ENCODE measurements at regions not wholly inside any gene's neighbourhood (a gene's known extent, or its start where the extent isn't known, plus 50 kb on each side); places are given as distances from the start of the nearest gene placed in this dataset.
A peak's percentile ranks its signal among the peaks of the same experiment; 100 is the strongest.

DNA sequence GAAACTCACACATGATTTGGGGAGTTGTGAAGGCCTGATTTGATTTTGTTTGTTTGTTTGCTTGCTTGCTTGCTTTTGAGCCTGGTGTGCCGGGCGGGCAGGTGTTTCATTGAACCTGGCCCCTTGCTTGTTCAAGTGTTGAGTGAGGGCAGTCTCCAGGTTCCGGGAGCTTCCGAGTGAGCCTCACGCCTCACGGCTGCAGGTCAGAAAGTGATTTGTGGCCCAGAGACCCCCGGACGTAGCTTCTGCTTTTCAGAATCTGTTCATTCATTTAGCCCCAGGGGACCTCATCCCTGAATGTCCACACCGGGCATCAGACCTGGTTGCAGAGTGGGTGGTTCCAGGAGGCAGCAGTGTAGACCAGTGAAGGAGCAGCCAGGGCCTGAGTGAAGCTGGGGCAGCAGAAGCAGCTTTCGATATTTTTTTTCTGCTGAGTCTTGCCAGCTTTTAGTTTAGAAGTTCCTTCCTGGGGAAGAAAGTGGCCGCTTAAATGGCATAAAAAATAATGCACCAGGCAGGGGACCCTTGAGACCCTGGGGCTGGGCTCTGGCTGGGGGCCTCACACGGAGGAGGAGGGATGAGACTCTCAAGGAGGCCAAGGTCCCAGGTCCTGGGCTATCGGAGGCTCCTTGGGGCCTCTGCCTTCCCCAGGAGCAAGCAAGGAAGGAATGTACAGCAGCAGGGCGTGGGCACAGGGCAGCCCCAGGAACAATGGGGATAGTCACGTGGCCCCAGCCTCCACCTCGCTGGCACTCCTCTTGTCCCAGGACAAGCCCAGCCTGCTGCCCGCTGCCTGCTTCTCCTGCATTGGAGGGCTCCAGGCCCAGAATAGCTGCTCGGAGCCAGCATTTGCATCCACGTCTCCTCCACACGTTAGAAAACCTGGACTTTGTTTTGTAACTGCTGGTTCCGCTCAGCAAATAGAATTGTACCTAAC, 89.2 kb upstream of the BHLHE23 start (continued):
- TF ChIP-seq, protein P1, sequence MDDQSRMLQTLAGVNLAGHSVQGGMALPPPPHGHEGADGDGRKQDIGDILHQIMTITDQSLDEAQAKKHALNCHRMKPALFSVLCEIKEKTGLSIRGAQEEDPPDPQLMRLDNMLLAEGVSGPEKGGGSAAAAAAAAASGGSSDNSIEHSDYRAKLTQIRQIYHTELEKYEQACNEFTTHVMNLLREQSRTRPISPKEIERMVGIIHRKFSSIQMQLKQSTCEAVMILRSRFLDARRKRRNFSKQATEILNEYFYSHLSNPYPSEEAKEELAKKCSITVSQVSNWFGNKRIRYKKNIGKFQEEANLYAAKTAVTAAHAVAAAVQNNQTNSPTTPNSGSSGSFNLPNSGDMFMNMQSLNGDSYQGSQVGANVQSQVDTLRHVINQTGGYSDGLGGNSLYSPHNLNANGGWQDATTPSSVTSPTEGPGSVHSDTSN (IDR thresholded peaks at IDR 0.05) = no peak
- TF ChIP-seq, protein P2, sequence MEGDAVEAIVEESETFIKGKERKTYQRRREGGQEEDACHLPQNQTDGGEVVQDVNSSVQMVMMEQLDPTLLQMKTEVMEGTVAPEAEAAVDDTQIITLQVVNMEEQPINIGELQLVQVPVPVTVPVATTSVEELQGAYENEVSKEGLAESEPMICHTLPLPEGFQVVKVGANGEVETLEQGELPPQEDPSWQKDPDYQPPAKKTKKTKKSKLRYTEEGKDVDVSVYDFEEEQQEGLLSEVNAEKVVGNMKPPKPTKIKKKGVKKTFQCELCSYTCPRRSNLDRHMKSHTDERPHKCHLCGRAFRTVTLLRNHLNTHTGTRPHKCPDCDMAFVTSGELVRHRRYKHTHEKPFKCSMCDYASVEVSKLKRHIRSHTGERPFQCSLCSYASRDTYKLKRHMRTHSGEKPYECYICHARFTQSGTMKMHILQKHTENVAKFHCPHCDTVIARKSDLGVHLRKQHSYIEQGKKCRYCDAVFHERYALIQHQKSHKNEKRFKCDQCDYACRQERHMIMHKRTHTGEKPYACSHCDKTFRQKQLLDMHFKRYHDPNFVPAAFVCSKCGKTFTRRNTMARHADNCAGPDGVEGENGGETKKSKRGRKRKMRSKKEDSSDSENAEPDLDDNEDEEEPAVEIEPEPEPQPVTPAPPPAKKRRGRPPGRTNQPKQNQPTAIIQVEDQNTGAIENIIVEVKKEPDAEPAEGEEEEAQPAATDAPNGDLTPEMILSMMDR (IDR thresholded peaks at IDR 0.05) = no peak

DNA sequence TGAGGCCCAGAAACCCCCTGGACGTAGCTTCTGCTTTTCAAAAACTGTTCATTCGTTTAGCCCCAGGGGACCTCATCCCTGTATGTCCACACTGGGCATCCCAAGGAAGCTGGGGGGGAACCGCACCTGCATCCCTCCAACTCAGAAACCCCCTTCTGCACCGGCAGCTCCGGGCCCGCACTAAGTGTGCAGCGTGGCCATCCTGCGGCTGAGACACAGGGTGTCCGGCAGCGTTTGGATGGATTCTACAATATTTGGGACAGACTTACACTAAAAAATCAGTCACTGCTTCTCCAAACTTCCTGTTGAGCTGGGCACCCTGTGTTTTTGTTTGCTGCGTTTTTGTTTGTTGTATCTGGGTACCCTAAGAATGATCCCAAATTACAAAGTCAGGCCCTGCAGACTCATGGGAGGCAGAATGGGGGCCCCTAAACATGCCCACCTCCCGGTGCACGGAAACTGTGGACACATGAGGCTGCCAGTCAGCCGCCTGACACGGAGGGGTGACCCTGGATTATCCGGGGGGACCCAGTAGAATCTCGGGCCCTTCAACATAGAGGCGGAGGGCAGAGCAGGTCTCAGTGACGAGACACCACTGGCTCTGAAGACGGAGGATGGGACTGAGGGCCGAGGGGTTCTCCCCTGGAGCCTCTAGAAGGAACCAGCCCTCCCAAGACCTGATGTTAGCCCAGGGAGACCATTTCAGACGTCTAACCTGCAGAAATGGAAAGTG, 88.2 kb upstream of the BHLHE23 start:
- no peaks in the 10 kb centered on the region for H3K9me2 ChIP-seq
- H3K36me3 ChIP-seq (replicated peaks in 1 of 2; ENCODE audit: control insufficient read depth in 1 of 2, insufficient read depth in 2 of 2, low read length in 1 of 2) = no peaks in the 10 kb centered on the region
- no peaks in the 10 kb centered on the region for H3K4me1 ChIP-seq (ENCODE audit: control insufficient read depth in 1 of 2, insufficient read depth in 2 of 2, low read depth in 1 of 2, low read length in 1 of 2)
- no peak overlapping the region for H3K4me3 ChIP-seq (ENCODE audit: low read depth in 2 of 2, low read length in 1 of 2)
- TF ChIP-seq NRF1 (IDR thresholded peaks at IDR 0.05; ENCODE audit: low read depth, low read length) (no peak), RXRA (IDR thresholded peaks at IDR 0.05; ENCODE audit: borderline replicate concordance, low read depth) (no peak), GABPA (IDR thresholded peaks at IDR 0.05; ENCODE audit: low read depth) (no peak), FOXJ3 (CRISPR knock-in tag; IDR thresholded peaks at IDR 0.05) (no peak), MXI1 (IDR thresholded peaks at IDR 0.05; ENCODE audit: low read depth, low read length) (no peak), FOSL2 (IDR thresholded peaks at IDR 0.05; ENCODE audit: borderline replicate concordance, low read depth) (no peak), EP300 (IDR thresholded peaks at IDR 0.05; ENCODE audit: borderline replicate concordance in 1 of 2, low read depth in 1 of 2, low read length in 1 of 2) (no peak), RAD21 (IDR thresholded peaks at IDR 0.05; ENCODE audit: low read length) (no peak), RCOR1 (IDR thresholded peaks at IDR 0.05; ENCODE audit: low read length) (no peak)
- TF ChIP-seq, protein P3, sequence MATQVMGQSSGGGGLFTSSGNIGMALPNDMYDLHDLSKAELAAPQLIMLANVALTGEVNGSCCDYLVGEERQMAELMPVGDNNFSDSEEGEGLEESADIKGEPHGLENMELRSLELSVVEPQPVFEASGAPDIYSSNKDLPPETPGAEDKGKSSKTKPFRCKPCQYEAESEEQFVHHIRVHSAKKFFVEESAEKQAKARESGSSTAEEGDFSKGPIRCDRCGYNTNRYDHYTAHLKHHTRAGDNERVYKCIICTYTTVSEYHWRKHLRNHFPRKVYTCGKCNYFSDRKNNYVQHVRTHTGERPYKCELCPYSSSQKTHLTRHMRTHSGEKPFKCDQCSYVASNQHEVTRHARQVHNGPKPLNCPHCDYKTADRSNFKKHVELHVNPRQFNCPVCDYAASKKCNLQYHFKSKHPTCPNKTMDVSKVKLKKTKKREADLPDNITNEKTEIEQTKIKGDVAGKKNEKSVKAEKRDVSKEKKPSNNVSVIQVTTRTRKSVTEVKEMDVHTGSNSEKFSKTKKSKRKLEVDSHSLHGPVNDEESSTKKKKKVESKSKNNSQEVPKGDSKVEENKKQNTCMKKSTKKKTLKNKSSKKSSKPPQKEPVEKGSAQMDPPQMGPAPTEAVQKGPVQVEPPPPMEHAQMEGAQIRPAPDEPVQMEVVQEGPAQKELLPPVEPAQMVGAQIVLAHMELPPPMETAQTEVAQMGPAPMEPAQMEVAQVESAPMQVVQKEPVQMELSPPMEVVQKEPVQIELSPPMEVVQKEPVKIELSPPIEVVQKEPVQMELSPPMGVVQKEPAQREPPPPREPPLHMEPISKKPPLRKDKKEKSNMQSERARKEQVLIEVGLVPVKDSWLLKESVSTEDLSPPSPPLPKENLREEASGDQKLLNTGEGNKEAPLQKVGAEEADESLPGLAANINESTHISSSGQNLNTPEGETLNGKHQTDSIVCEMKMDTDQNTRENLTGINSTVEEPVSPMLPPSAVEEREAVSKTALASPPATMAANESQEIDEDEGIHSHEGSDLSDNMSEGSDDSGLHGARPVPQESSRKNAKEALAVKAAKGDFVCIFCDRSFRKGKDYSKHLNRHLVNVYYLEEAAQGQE (IDR thresholded peaks at IDR 0.05; ENCODE audit: low read depth, low read length) = no peak
- TF ChIP-seq, protein P4, sequence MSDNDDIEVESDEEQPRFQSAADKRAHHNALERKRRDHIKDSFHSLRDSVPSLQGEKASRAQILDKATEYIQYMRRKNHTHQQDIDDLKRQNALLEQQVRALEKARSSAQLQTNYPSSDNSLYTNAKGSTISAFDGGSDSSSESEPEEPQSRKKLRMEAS (IDR thresholded peaks at IDR 0.05; ENCODE audit: low read depth) = no peak
- TF ChIP-seq, protein P2 (IDR thresholded peaks at IDR 0.05) = no peak
- TF ChIP-seq, protein P5, sequence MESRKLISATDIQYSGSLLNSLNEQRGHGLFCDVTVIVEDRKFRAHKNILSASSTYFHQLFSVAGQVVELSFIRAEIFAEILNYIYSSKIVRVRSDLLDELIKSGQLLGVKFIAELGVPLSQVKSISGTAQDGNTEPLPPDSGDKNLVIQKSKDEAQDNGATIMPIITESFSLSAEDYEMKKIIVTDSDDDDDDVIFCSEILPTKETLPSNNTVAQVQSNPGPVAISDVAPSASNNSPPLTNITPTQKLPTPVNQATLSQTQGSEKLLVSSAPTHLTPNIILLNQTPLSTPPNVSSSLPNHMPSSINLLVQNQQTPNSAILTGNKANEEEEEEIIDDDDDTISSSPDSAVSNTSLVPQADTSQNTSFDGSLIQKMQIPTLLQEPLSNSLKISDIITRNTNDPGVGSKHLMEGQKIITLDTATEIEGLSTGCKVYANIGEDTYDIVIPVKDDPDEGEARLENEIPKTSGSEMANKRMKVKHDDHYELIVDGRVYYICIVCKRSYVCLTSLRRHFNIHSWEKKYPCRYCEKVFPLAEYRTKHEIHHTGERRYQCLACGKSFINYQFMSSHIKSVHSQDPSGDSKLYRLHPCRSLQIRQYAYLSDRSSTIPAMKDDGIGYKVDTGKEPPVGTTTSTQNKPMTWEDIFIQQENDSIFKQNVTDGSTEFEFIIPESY (IDR thresholded peaks at IDR 0.05; ENCODE audit: borderline replicate concordance, low read depth) = no peak
- TF ChIP-seq, protein P6, sequence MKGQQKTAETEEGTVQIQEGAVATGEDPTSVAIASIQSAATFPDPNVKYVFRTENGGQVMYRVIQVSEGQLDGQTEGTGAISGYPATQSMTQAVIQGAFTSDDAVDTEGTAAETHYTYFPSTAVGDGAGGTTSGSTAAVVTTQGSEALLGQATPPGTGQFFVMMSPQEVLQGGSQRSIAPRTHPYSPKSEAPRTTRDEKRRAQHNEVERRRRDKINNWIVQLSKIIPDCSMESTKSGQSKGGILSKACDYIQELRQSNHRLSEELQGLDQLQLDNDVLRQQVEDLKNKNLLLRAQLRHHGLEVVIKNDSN (IDR thresholded peaks at IDR 0.05; ENCODE audit: borderline replicate concordance, low read depth) = no peak
- no peaks in the 10 kb centered on the region for H3F3A ChIP-seq (replicated peaks; ENCODE audit: insufficient read depth)
- no peaks in the 10 kb centered on the region for H3K9me3 ChIP-seq
- DNase-seq = peak; percentile 21
- no peaks in the 10 kb centered on the region for H4K20me1 ChIP-seq (ENCODE audit: insufficient read depth)
- H3K9ac ChIP-seq = no peak overlapping the region
- ChIA-PET POLR2A (no interaction called here), CTCF (interaction anchor here (1.0 to 1.7 kb wide), 5 partner anchors 10 to 214 kb away, joined by 3 to 4 read pairs (median 3); no protein-coding TSS in a partner anchor)
- no peaks in the 10 kb centered on the region for H3K79me2 ChIP-seq (ENCODE audit: insufficient read depth)
- no peak overlapping the region for H2AFZ ChIP-seq (ENCODE audit: low read depth)
- H3K4me2 ChIP-seq = no peak overlapping the region
- 40% methylated on average over 14 of the region's 22 CpGs for WGBS (ENCODE audit: low lambda C conversion rate)
- H3K27me3 ChIP-seq (ENCODE audit: insufficient read depth) = peaks cover 40% of the 10 kb centered on the region
- no peak overlapping the region for H3K27ac ChIP-seq (ENCODE audit: low read depth in 2 of 2, low read length in 1 of 2)

Measured in SK-N-SH (cell line).